C4-2B (cell line): ENCODE measurements at regions not wholly inside any gene's neighbourhood (a gene's known extent, or its start where the extent isn't known, plus 50 kb on each side); places are given as distances from the start of the nearest gene placed in this dataset.

Experiments
- H3K27ac ChIP-seq: fragments of 450-650 bp; 2 replicates; pipeline ENCODE4 v1.5.1; 2017
- CTCF ChIP-seq: fragments of 450-650 bp; conservative IDR thresholded peaks from 2 replicates; pipeline ENCODE4 v1.5.1; 2017; ENCODE audit warnings: mild to moderate bottlenecking
- ZFX ChIP-seq: fragments of 450-650 bp; IDR thresholded peaks from 2 replicates; pipeline ENCODE4 v1.6.1; 2017

- TF ChIP-seq CTCF (no peak), ZFX (no peak)
- H3K27ac ChIP-seq: no peak overlapping the region
Observed at GRCh38 chr3:103459815-103460214, 1025.0 kb downstream of the ZPLD1 start.

- H3K27ac ChIP-seq: no peak overlapping the region
- TF ChIP-seq ZFX (no peak), CTCF (no peak)
Observed at GRCh38 chr3:103470498-103470897, 1035.7 kb downstream of the ZPLD1 start.

- no peak overlapping the region for H3K27ac ChIP-seq
- TF ChIP-seq ZFX (no peak), CTCF (no peak)
Observed at GRCh38 chr3:103494011-103494410, 1059.2 kb downstream of the ZPLD1 start.

GRCh38 chr3:103494512-103494911, 1059.7 kb downstream of the ZPLD1 start:
- TF ChIP-seq CTCF (no peak), ZFX (no peak)

GRCh38 chr3:103495186-103495585, 1060.4 kb downstream of the ZPLD1 start:
- TF ChIP-seq ZFX (no peak), CTCF (no peak)
- H3K27ac ChIP-seq: no peak overlapping the region

More at GRCh38 chr3:103494512-103494911, 1059.7 kb downstream of the ZPLD1 start:
- no peak overlapping the region for H3K27ac ChIP-seq

- no peak for TF ChIP-seq CTCF
- TF ChIP-seq ZFX: no peak
- H3K27ac ChIP-seq: no peak overlapping the region
Observed at GRCh38 chr3:103499132-103499900, 1064.5 kb downstream of the ZPLD1 start.

- H3K27ac ChIP-seq: no peak overlapping the region
- TF ChIP-seq CTCF: no peak
- no peak for TF ChIP-seq ZFX
Observed at GRCh38 chr3:103499967-103500366, 1065.2 kb downstream of the ZPLD1 start.
